ENCODE measurements at regions not wholly inside any gene's neighbourhood (a gene's known extent, or its start where the extent isn't known, plus 50 kb on each side); places are given as distances from the start of the nearest gene placed in this dataset.

DNA sequence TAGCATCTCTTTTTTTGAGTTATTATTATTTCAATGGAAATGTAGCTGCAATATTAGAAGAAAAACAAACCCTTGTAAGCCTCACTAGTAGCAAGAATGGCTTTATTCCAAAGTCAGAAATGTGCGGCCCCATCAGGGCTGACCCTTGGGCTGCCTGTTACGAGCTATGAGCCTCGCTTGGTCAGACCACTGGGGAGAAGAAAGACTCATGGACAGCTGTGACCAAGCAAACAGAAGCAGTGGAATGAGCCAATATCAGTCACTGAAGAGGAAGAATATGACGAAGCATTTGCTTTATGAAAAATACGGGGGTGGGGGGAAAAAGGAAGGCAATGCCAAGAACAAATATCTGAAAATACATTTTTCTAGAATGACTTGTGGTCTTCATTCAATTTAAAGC is 504.5 kb downstream of the LMO4 start:
- TF ChIP-seq, protein P1, sequence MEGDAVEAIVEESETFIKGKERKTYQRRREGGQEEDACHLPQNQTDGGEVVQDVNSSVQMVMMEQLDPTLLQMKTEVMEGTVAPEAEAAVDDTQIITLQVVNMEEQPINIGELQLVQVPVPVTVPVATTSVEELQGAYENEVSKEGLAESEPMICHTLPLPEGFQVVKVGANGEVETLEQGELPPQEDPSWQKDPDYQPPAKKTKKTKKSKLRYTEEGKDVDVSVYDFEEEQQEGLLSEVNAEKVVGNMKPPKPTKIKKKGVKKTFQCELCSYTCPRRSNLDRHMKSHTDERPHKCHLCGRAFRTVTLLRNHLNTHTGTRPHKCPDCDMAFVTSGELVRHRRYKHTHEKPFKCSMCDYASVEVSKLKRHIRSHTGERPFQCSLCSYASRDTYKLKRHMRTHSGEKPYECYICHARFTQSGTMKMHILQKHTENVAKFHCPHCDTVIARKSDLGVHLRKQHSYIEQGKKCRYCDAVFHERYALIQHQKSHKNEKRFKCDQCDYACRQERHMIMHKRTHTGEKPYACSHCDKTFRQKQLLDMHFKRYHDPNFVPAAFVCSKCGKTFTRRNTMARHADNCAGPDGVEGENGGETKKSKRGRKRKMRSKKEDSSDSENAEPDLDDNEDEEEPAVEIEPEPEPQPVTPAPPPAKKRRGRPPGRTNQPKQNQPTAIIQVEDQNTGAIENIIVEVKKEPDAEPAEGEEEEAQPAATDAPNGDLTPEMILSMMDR (IDR thresholded peaks at IDR 0.05; ENCODE audit: unreplicated experiment in 3 of 3): no peak
- H3K27me3 Mint-ChIP-seq (ENCODE audit: low read depth): no peaks in the 10 kb centered on the region
- H3K4me1 Mint-ChIP-seq: peaks cover 13% of the 10 kb centered on the region
- H3K27ac Mint-ChIP-seq: peak overlapping the region; percentile 54 to 77 (median 72)
- H3K4me3 Mint-ChIP-seq: no peak overlapping the region
- H3K36me3 Mint-ChIP-seq (ENCODE audit: low read depth): no peaks in the 10 kb centered on the region
- H3K9me3 Mint-ChIP-seq: no peaks in the 10 kb centered on the region

GRCh38 chr1:87834151-87834550 is 505.5 kb downstream of the LMO4 start:
- Mint-ChIP-seq H3K4me3 (no peak overlapping the region), H3K27ac (no peak overlapping the region), H3K36me3 (ENCODE audit: low read depth) (no peaks in the 10 kb centered on the region), H3K4me1 (peaks cover 13% of the 10 kb centered on the region), H3K9me3 (no peaks in the 10 kb centered on the region), H3K27me3 (ENCODE audit: low read depth) (no peaks in the 10 kb centered on the region)
- TF ChIP-seq, protein P1 (IDR thresholded peaks at IDR 0.05; ENCODE audit: unreplicated experiment in 3 of 3): no peak

GRCh38 chr1:87834941-87835340 is 506.3 kb downstream of the LMO4 start:
- no peaks in the 10 kb centered on the region for H3K36me3 Mint-ChIP-seq (ENCODE audit: low read depth)
- TF ChIP-seq, protein P1 (IDR thresholded peaks at IDR 0.05; ENCODE audit: unreplicated experiment in 3 of 3): no peak
- no peaks in the 10 kb centered on the region for H3K27me3 Mint-ChIP-seq (ENCODE audit: low read depth)
- no peak overlapping the region for H3K4me3 Mint-ChIP-seq
- H3K27ac Mint-ChIP-seq: no peak overlapping the region
- H3K9me3 Mint-ChIP-seq: no peaks in the 10 kb centered on the region
- H3K4me1 Mint-ChIP-seq: peaks cover 13% of the 10 kb centered on the region

DNA sequence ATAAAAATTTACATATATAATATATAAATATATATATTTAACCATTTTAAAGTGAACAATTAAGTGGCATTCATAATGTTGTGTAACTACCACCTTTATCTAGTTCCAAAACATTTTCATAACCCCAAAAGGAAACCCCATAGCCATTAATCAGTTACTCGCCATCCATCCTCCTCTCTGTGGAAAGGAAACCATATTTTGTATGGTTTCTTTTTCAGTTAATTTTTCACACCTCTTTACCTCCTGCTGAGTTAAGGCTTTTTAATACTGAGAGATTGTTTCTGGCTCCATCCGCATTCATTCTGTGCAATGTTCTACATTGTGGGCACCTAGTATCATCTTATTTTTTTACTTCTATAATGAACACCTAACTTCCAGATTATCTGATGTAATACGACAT is 512.1 kb downstream of the LMO4 start:
- no peaks in the 10 kb centered on the region for H3K36me3 Mint-ChIP-seq (ENCODE audit: low read depth)
- H3K9me3 Mint-ChIP-seq: no peaks in the 10 kb centered on the region
- no peak overlapping the region for H3K4me3 Mint-ChIP-seq
- H3K27me3 Mint-ChIP-seq (ENCODE audit: low read depth): no peaks in the 10 kb centered on the region
- TF ChIP-seq, protein P1 (IDR thresholded peaks at IDR 0.05; ENCODE audit: unreplicated experiment in 3 of 3): no peak
- no peaks in the 10 kb centered on the region for H3K4me1 Mint-ChIP-seq
- no peak overlapping the region for H3K27ac Mint-ChIP-seq

DNA sequence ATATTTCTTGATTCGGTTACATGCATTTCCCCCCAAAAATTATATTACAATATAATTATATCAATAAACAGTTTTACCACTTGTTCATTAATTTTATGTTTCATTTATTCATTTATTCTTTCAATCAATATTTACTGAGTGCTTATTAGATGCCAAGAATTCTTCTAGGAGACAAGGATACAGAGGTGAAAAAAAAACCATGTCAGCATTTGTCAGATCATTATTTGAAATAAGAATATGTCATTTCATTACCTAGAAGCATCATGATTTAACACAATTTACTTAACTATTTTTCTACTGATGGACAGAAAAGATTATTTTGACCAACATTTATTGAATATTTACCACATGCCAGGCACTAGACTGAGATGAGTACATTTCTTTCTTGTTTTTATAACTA is 512.7 kb downstream of the LMO4 start:
- Mint-ChIP-seq H3K9me3 (no peaks in the 10 kb centered on the region), H3K4me1 (no peaks in the 10 kb centered on the region), H3K27me3 (ENCODE audit: low read depth) (no peaks in the 10 kb centered on the region), H3K27ac (no peak overlapping the region), H3K4me3 (no peak overlapping the region), H3K36me3 (ENCODE audit: low read depth) (no peaks in the 10 kb centered on the region)
- TF ChIP-seq, protein P1 (IDR thresholded peaks at IDR 0.05; ENCODE audit: unreplicated experiment in 3 of 3): no peak

DNA sequence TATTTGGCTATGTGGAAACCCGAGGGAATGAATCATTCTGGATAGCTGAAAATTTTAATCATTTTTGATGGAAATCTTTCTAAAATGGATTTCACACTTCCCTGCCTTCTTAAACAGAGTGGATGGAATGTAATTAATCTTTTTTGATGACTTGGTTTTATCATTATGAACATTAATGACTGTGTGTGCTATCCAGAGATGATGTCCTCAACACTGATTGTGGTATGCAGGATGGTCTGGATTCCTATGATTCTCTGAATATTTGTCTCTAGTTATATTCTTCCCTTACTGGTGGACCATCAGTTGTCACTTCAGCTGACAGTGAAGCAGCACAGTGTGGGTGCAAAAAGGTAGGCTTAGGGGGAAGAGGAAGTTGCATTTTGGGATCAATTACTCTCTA is 513.5 kb downstream of the LMO4 start:
- TF ChIP-seq, protein P1 (IDR thresholded peaks at IDR 0.05; ENCODE audit: unreplicated experiment in 3 of 3): no peak
- Mint-ChIP-seq H3K4me3 (no peak overlapping the region), H3K9me3 (no peaks in the 10 kb centered on the region), H3K36me3 (ENCODE audit: low read depth) (no peaks in the 10 kb centered on the region), H3K27me3 (ENCODE audit: low read depth) (no peaks in the 10 kb centered on the region), H3K27ac (no peak overlapping the region), H3K4me1 (no peaks in the 10 kb centered on the region)

Measured in nephron (organoid).